Osteocyte (in vitro differentiated cells): ENCODE measurements at regions not wholly inside any gene's neighbourhood (a gene's known extent, or its start where the extent isn't known, plus 50 kb on each side); places are given as distances from the start of the nearest gene placed in this dataset.
A peak's percentile ranks its signal among the peaks of the same experiment; 100 is the strongest.

Experiments
- DNase-seq: peaks from one replicate; pipeline ENCODE4 v3.0.0; 2021; ENCODE audit warnings: mixed read lengths; ENCODE audit not compliant: unreplicated experiment; ENCODE audit errors: extremely low spot score
- H3K27ac Mint-ChIP-seq: one replicate; pipeline ENCODE4 v1.8.0; 2021; ENCODE audit warnings: mild to moderate bottlenecking, mixed read lengths; ENCODE audit not compliant: unreplicated experiment
- H3K27me3 Mint-ChIP-seq: one replicate; pipeline ENCODE4 v1.8.0; 2021; ENCODE audit warnings: mixed read lengths; ENCODE audit not compliant: unreplicated experiment
- H3K36me3 Mint-ChIP-seq: one replicate; pipeline ENCODE4 v1.8.0; 2021; ENCODE audit warnings: mixed read lengths; ENCODE audit not compliant: unreplicated experiment
- H3K4me1 Mint-ChIP-seq: one replicate; pipeline ENCODE4 v1.8.0; 2021; ENCODE audit warnings: mixed read lengths; ENCODE audit not compliant: unreplicated experiment
- H3K4me3 Mint-ChIP-seq: one replicate; pipeline ENCODE4 v1.8.0; 2021; ENCODE audit warnings: mild to moderate bottlenecking, moderate library complexity, mixed read lengths; ENCODE audit not compliant: unreplicated experiment
- H3K9me3 Mint-ChIP-seq: one replicate; pipeline ENCODE4 v1.8.0; 2021; ENCODE audit warnings: mixed read lengths; ENCODE audit not compliant: unreplicated experiment
- CTCF ChIP-seq: fragments of 200-600 bp; sonication (generic); IDR thresholded peaks from 2 replicates; pipeline ENCODE4 v1.5.0; 2021; ENCODE audit warnings: antibody characterized with exemption, mild to moderate bottlenecking, moderate library complexity

GRCh38 chr2:104026725-104027124 lies 827.2 kb upstream of the POU3F3 start:
- Mint-ChIP-seq H3K9me3 (no peaks in the 10 kb centered on the region), H3K27me3 (peaks cover 33% of the 10 kb centered on the region), H3K36me3 (no peaks in the 10 kb centered on the region), H3K4me3 (peak overlapping the region; percentile 67), H3K4me1 (peaks cover 15% of the 10 kb centered on the region), H3K27ac (no peak overlapping the region)
- DNase-seq, result no peak
- TF ChIP-seq CTCF, result no peak

- no peaks in the 10 kb centered on the region for H3K36me3 Mint-ChIP-seq
- TF ChIP-seq CTCF, result no peak
- H3K27me3 Mint-ChIP-seq, result peaks cover 34% of the 10 kb centered on the region
- DNase-seq, result no peak
- no peaks in the 10 kb centered on the region for H3K9me3 Mint-ChIP-seq
- H3K4me1 Mint-ChIP-seq, result peaks cover 15% of the 10 kb centered on the region
- peak overlapping the region; percentile 67 for H3K4me3 Mint-ChIP-seq
- no peak overlapping the region for H3K27ac Mint-ChIP-seq
Observed at GRCh38 chr2:104027321-104027720, 826.6 kb upstream of the POU3F3 start.

GRCh38 chr2:104028061-104028460 lies 825.9 kb upstream of the POU3F3 start:
- H3K36me3 Mint-ChIP-seq, result no peaks in the 10 kb centered on the region
- H3K4me1 Mint-ChIP-seq, result peaks cover 15% of the 10 kb centered on the region
- no peak for TF ChIP-seq CTCF

GRCh38 chr2:104033399-104033798 lies 820.5 kb upstream of the POU3F3 start:
- no peak overlapping the region for H3K4me3 Mint-ChIP-seq
- peak; percentile 60 for TF ChIP-seq CTCF
- H3K9me3 Mint-ChIP-seq, result no peaks in the 10 kb centered on the region
- H3K27me3 Mint-ChIP-seq, result peaks cover 14% of the 10 kb centered on the region
- H3K4me1 Mint-ChIP-seq, result peaks cover under 1% of the 10 kb centered on the region
- DNase-seq, result no peak
- no peaks in the 10 kb centered on the region for H3K36me3 Mint-ChIP-seq
- H3K27ac Mint-ChIP-seq, result no peak overlapping the region

More at GRCh38 chr2:104028061-104028460, 825.9 kb upstream of the POU3F3 start:
- Mint-ChIP-seq H3K9me3 (no peaks in the 10 kb centered on the region), H3K27me3 (peaks cover 29% of the 10 kb centered on the region), H3K27ac (no peak overlapping the region), H3K4me3 (peak overlapping the region; percentile 38)
- no peak for DNase-seq

GRCh38 chr2:104040771-104041170 lies 813.1 kb upstream of the POU3F3 start:
- no peak for DNase-seq
- no peak overlapping the region for H3K27ac Mint-ChIP-seq
- H3K36me3 Mint-ChIP-seq, result no peaks in the 10 kb centered on the region
- H3K27me3 Mint-ChIP-seq, result peaks cover 4% of the 10 kb centered on the region
- no peaks in the 10 kb centered on the region for H3K4me1 Mint-ChIP-seq
- no peaks in the 10 kb centered on the region for H3K9me3 Mint-ChIP-seq
- no peak overlapping the region for H3K4me3 Mint-ChIP-seq
- no peak for TF ChIP-seq CTCF
